A549 (cell line): ENCODE measurements at regions not wholly inside any gene's neighbourhood (a gene's known extent, or its start where the extent isn't known, plus 50 kb on each side); places are given as distances from the start of the nearest gene placed in this dataset.

ENCODE experiments used
- ATAC-seq, 2 experiments: fragments of 200-7000 bp in 1 of 2; fragments of >200 bp in 1 of 2; cut with Nextera tagmentation in 1 of 2; cut with Tn5 transposase in 1 of 2; 3 replicates each; pipeline versions ENCODE4 v1.8.0 to v1.9.1; 2018 to 2020; ENCODE audit warnings: mild to moderate bottlenecking in 1 of 2, moderate library complexity in 1 of 2
- CTCF ChIA-PET: fragments of 300-600 bp; sonication (Branson Sonifier 250); formaldehyde crosslinking; extraction: SDS; loops from one replicate; lab custom pipeline; 2021; ENCODE audit warnings: antibody characterized with exemption, inconsistent platforms; lab: Yijun Ruan, JAX
- POLR2A ChIA-PET: fragments of 350-600 bp; formaldehyde crosslinking; extraction: SDS; loops from one replicate; lab custom pipeline; 2021; ENCODE audit warnings: antibody characterized with exemption, inconsistent platforms; lab: Yijun Ruan, JAX
- DNase-seq, 2 experiments: peaks; one replicate each; pipeline versions ENCODE4 v3.0.0 to v3.0.0-alpha.2; 2011 to 2016; ENCODE audit warnings: low read depth in 1 of 2, low spot score in 1 of 2
- FAIRE-seq: peaks from 2 replicates; lab custom pipeline; 2011; peaks lifted over from hg19 to GRCh38; lab: Jason Lieb, UNC
- H3K27ac ChIP-seq, 2 experiments: fragments of >200 bp; sonication (Bioruptor Twin); formaldehyde crosslinking; 3 replicates each; pipeline ENCODE4 v1.5.1; 2016 to 2017
- H3K4me1 ChIP-seq: fragments of >200 bp; sonication (Bioruptor Twin); formaldehyde crosslinking; 3 replicates; pipeline ENCODE4 v1.6.1; 2016
- H3K4me2 ChIP-seq: fragments of >200 bp; sonication (Bioruptor Twin); formaldehyde crosslinking; 3 replicates; pipeline ENCODE4 v1.6.1; 2016
- H3K4me3 ChIP-seq: fragments of >200 bp; sonication (Bioruptor Twin); formaldehyde crosslinking; 3 replicates; pipeline ENCODE4 v1.5.1; 2016
- H3K9me3 ChIP-seq: fragments of >200 bp; sonication (Bioruptor Twin); formaldehyde crosslinking; 3 replicates; pipeline ENCODE4 v1.6.1; 2016
- ATOH8 ChIP-seq: fragments of 250-450 bp; sonication (Bioruptor Pico); IDR thresholded peaks from 2 replicates; pipeline ENCODE4 v1.5.0; 2020; ENCODE audit warnings: low read depth, mild to moderate bottlenecking, moderate library complexity
- CHD4 ChIP-seq: fragments of 200-600 bp; sonication (generic); IDR thresholded peaks from 2 replicates; pipeline ENCODE4 v1.6.1; 2016; ENCODE audit warnings: antibody characterized with exemption, mild to moderate bottlenecking, borderline replicate concordance
- E2F6 ChIP-seq: IDR thresholded peaks from 2 replicates; pipeline ENCODE4 v1.6.1; 2012; ENCODE audit warnings: low read depth, borderline replicate concordance
- EHF ChIP-seq: fragments of 250-450 bp; sonication (Bioruptor Pico); IDR thresholded peaks from 2 replicates; pipeline ENCODE4 v1.5.0; 2020; ENCODE audit warnings: mild to moderate bottlenecking
- ELK1 ChIP-seq: fragments of 150-350 bp; IDR thresholded peaks from 2 replicates; pipeline ENCODE4 v1.6.1; 2014; ENCODE audit warnings: low read depth, mild to moderate bottlenecking, low read length
- FOSB ChIP-seq: fragments of 250-450 bp; sonication (Bioruptor Pico); IDR thresholded peaks from 2 replicates; pipeline ENCODE4 v1.5.0; 2020; ENCODE audit warnings: mild to moderate bottlenecking, moderate library complexity
- FOXS1 ChIP-seq: fragments of 250-450 bp; sonication (Bioruptor Pico); IDR thresholded peaks from 2 replicates; pipeline ENCODE4 v1.5.0; 2020; ENCODE audit warnings: mild to moderate bottlenecking, moderate library complexity
- HDAC2 ChIP-seq: fragments of 200-600 bp; sonication (generic); IDR thresholded peaks from 2 replicates; pipeline ENCODE4 v1.6.1; 2016
- HES2 ChIP-seq: fragments of >200 bp; sonication (Bioruptor Twin); formaldehyde crosslinking; IDR thresholded peaks from 2 replicates; pipeline ENCODE4 v1.6.1; 2016
- HOXA7 ChIP-seq: fragments of 250-450 bp; sonication (Bioruptor Pico); IDR thresholded peaks from 2 replicates; pipeline ENCODE4 v1.5.0; 2020; ENCODE audit warnings: mild to moderate bottlenecking, moderate library complexity
- MAFK ChIP-seq: fragments of 450-650 bp; IDR thresholded peaks from 2 replicates; pipeline ENCODE4 v1.6.1; 2014; ENCODE audit not compliant: partially characterized antibody
- MAZ ChIP-seq: fragments of 150-350 bp; IDR thresholded peaks from 2 replicates; pipeline ENCODE4 v1.6.1; 2014; ENCODE audit warnings: antibody characterized with exemption, low read depth, low read length, borderline replicate concordance
- PBX3 ChIP-seq: IDR thresholded peaks from 2 replicates; pipeline ENCODE4 v1.6.1; 2012
- POLR2A ChIP-seq: IDR thresholded peaks from 2 replicates; pipeline ENCODE4 v1.6.1; 2012; ENCODE audit warnings: mild to moderate bottlenecking, low read length
- REST ChIP-seq: fragments of 200-600 bp; sonication (generic); IDR thresholded peaks from 2 replicates; pipeline ENCODE4 v1.6.1; 2016; ENCODE audit warnings: antibody characterized with exemption, mild to moderate bottlenecking, moderate library complexity
- TFCP2L1 ChIP-seq: fragments of 250-450 bp; sonication (Bioruptor Pico); IDR thresholded peaks from 2 replicates; pipeline ENCODE4 v1.5.0; 2021; ENCODE audit warnings: mild to moderate bottlenecking
- TP53 ChIP-seq: fragments of 250-450 bp; sonication (Bioruptor Pico); IDR thresholded peaks from 2 replicates; pipeline ENCODE4 v1.5.0; 2021; ENCODE audit warnings: mild to moderate bottlenecking, moderate library complexity
- ZFP36 ChIP-seq: fragments of 450-650 bp; IDR thresholded peaks from 2 replicates; pipeline ENCODE4 v1.6.1; 2014; ENCODE audit warnings: borderline replicate concordance; ENCODE audit not compliant: partially characterized antibody
- ZSCAN20 ChIP-seq: fragments of 250-450 bp; sonication (Bioruptor Pico); IDR thresholded peaks from 2 replicates; pipeline ENCODE4 v1.8.0; 2022; ENCODE audit warnings: mild to moderate bottlenecking, moderate library complexity
- WGBS: methylation state at CpG from one replicate; pipeline ENCODE4 v1.1.6; 2017; ENCODE audit errors: missing lambda C conversion rate; 5-methylcytosine and 5-hydroxymethylcytosine counted together

- FAIRE-seq (no peak), DNase-seq (no peak), ATAC-seq (no peak)
- ChIA-PET POLR2A (no interaction called here), CTCF (interaction anchor here (0.6 kb wide), 1 partner anchor 711 kb away, joined by 3 read pairs; no protein-coding TSS in a partner anchor)
- Histone ChIP-seq H3K9me3 (no peaks in the 10 kb centered on the region), H3K27ac (no peak overlapping the region), H3K4me3 (no peak overlapping the region), H3K4me2 (no peak overlapping the region), H3K4me1 (no peaks in the 10 kb centered on the region)
- TF ChIP-seq MAZ (no peak), EHF (no peak), ELK1 (no peak), PBX3 (no peak), E2F6 (no peak), HES2 (no peak), MAFK (no peak), ZFP36 (no peak), TFCP2L1 (CRISPR knock-in tag) (no peak), HDAC2 (no peak), CHD4 (no peak), ZSCAN20 (CRISPR knock-in tag) (no peak), POLR2A (no peak), REST (no peak), FOSB (no peak), ATOH8 (CRISPR knock-in tag) (no peak), HOXA7 (no peak), TP53 (CRISPR knock-in tag) (no peak), FOXS1 (CRISPR knock-in tag) (no peak)
Measured at GRCh38 chr2:138866797-138867196, 86.6 kb upstream of the NXPH2 start.

GRCh38 chr2:138853761-138854160 lies 73.6 kb upstream of the NXPH2 start:
- no peak for ATAC-seq
- ChIA-PET POLR2A (no interaction called here), CTCF (no interaction called here)
- no peaks in the 10 kb centered on the region for H3K4me1 ChIP-seq
- H3K27ac ChIP-seq = no peak overlapping the region
- 40% methylated on average over 3 of the region's 3 CpGs for WGBS
- H3K4me3 ChIP-seq = no peak overlapping the region
- no peak overlapping the region for H3K4me2 ChIP-seq
- H3K9me3 ChIP-seq = no peaks in the 10 kb centered on the region
- FAIRE-seq = no peak
- TF ChIP-seq E2F6 = no peak
- TF ChIP-seq, all 56 proteins: peak for 0
- DNase-seq = no peak
